Psoas muscle (tissue), 7 donors: ENCODE measurements at regions not wholly inside any gene's neighbourhood (a gene's known extent, or its start where the extent isn't known, plus 50 kb on each side); places are given as distances from the start of the nearest gene placed in this dataset.

Experiments
- ATAC-seq, 4 donors: fragments of 200-7000 bp; cut with Tn5 transposase; one replicate each; pipeline ENCODE4 v1.9.1; 2020; ENCODE audit warnings: moderate library complexity in 3 of 4, mild to moderate bottlenecking in 2 of 4
- DNase-seq, 2 donors: peaks; one replicate each; pipeline ENCODE4 v3.0.0-alpha.2; 2020
- H3K27ac ChIP-seq: fragments of 200-600 bp; one replicate; pipeline ENCODE4 v1.8.0; 2022
- H3K27me3 ChIP-seq, 3 donors: fragments of 200-600 bp in 1 of 3; one replicate each; pipeline versions ENCODE4 v1.6.1 to v1.8.0; 2013 to 2022; ENCODE audit warnings: low read length in 2 of 3, mild to moderate bottlenecking in 2 of 3, moderate library complexity in 1 of 3; ENCODE audit not compliant: insufficient read depth in 3 of 3
- H3K36me3 ChIP-seq, 2 donors: fragments of 200-600 bp in 1 of 2; one replicate each; pipeline versions ENCODE4 v1.6.1 to v1.8.0; 2013 to 2022; ENCODE audit warnings: low read depth in 1 of 2, mild to moderate bottlenecking in 1 of 2, moderate library complexity in 1 of 2; ENCODE audit not compliant: insufficient read depth in 1 of 2
- H3K4me1 ChIP-seq: fragments of 200-600 bp; one replicate; pipeline ENCODE4 v1.8.0; 2022
- H3K4me3 ChIP-seq: fragments of 200-600 bp; one replicate; pipeline ENCODE4 v1.8.0; 2022; ENCODE audit warnings: mild to moderate bottlenecking
- H3K9me3 ChIP-seq: fragments of 200-600 bp; one replicate; pipeline ENCODE4 v1.8.0; 2022
- CTCF ChIP-seq: fragments of 200-600 bp; IDR thresholded peaks from one replicate; pipeline ENCODE4 v1.8.0; 2022; ENCODE audit warnings: antibody characterized with exemption
- WGBS, 3 donors: extraction: QIAGEN DNeasy Blood & Tissue Kit; methylation state at CpG; one replicate each; pipeline versions ENCODE4 v1.1.6 to v1.1.7; 2013; 5-methylcytosine and 5-hydroxymethylcytosine counted together
- intact Hi-C, 2 donors: fragments of 100-400 bp; cut with DNase I; formaldehyde crosslinking; loops; one replicate each; pipeline versions ENCODE4 v1.11.0 to v1.14.2; 2022
- donor health status: healthy with polysubstance abuse.
- donor health status: DM: no; HTN: no; CAD: no; lungs with moderate emphysema.
- donor health status: Bipolar disorder and iron deficiency.
- donor health status: healthy.
- donor health status: DM: yes; HTN: yes; CAD: no.
- donor health status: DM: no; HTN: no; CAD: no.
- donor health status: DM: yes; HTN: yes; CAD: no.

- no peak for TF ChIP-seq CTCF
- peaks cover 0 to 10% (median 3%) of the 10 kb centered on the region in 3 donors for H3K27me3 ChIP-seq
- no peaks in the 10 kb centered on the region for H3K9me3 ChIP-seq
- no peak overlapping the region for H3K4me3 ChIP-seq
- DNase-seq (no peak), ATAC-seq (no peak)
- no peaks in the 10 kb centered on the region for H3K4me1 ChIP-seq
- intact Hi-C loops = no loop called here
- H3K27ac ChIP-seq = no peak overlapping the region
- WGBS, 3 donors = 24 to 42% (median 32%) methylated on average over 2 of the region's 2 CpGs
- no peaks in the 10 kb centered on the region for H3K36me3 ChIP-seq
These were observed 96.0 kb upstream of the WSCD2 start for GRCh38 chr12:108033090-108033489.

- ATAC-seq (no peak), DNase-seq (no peak)
- 76 to 88% (median 79%) methylated on average over 1 of the region's 1 CpG for WGBS, 3 donors
- H3K36me3 ChIP-seq = no peaks in the 10 kb centered on the region
- H3K4me1 ChIP-seq = no peaks in the 10 kb centered on the region
- no peak overlapping the region for H3K4me3 ChIP-seq
- no peaks in the 10 kb centered on the region for H3K9me3 ChIP-seq
- no peak overlapping the region for H3K27ac ChIP-seq
- TF ChIP-seq CTCF = no peak
- intact Hi-C loops = no loop called here
- H3K27me3 ChIP-seq = no peaks in the 10 kb centered on the region
These were observed 93.7 kb upstream of the WSCD2 start for GRCh38 chr12:108035372-108035771.

GRCh38 chr12:108037960-108038359 is 91.1 kb upstream of the WSCD2 start:
- no peak overlapping the region for H3K4me3 ChIP-seq
- H3K4me1 ChIP-seq = no peaks in the 10 kb centered on the region
- intact Hi-C loops = no loop called here
- ATAC-seq (no peak), DNase-seq (no peak)
- TF ChIP-seq CTCF = no peak
- no peak overlapping the region for H3K27ac ChIP-seq
- 79 to 85% (median 84%) methylated on average over 5 of the region's 5 CpGs for WGBS, 3 donors
- no peaks in the 10 kb centered on the region for H3K9me3 ChIP-seq
- no peaks in the 10 kb centered on the region for H3K27me3 ChIP-seq
- no peaks in the 10 kb centered on the region for H3K36me3 ChIP-seq

GRCh38 chr12:108039794-108040193 is 89.3 kb upstream of the WSCD2 start:
- 74 to 91% (median 88%) methylated on average over 4 of the region's 4 CpGs for WGBS, 3 donors
- no peaks in the 10 kb centered on the region for H3K27me3 ChIP-seq
- H3K27ac ChIP-seq = no peak overlapping the region
- H3K4me1 ChIP-seq = no peaks in the 10 kb centered on the region
- intact Hi-C loops = no loop called here
- H3K4me3 ChIP-seq = no peak overlapping the region
- no peaks in the 10 kb centered on the region for H3K36me3 ChIP-seq
- DNase-seq = no peak
- no peak for ATAC-seq
- H3K9me3 ChIP-seq = no peaks in the 10 kb centered on the region
- TF ChIP-seq CTCF = no peak

- intact Hi-C loops = no loop called here
- Histone ChIP-seq H3K4me3 (no peak overlapping the region), H3K27me3 (no peaks in the 10 kb centered on the region), H3K9me3 (no peaks in the 10 kb centered on the region), H3K36me3 (no peaks in the 10 kb centered on the region), H3K4me1 (no peaks in the 10 kb centered on the region), H3K27ac (no peak overlapping the region)
- TF ChIP-seq CTCF = no peak
- 42 to 48% (median 45%) methylated on average over 2 of the region's 2 CpGs for WGBS, 3 donors
- no peak for ATAC-seq
- DNase-seq = no peak
These were observed 88.1 kb upstream of the WSCD2 start for GRCh38 chr12:108040947-108041346.
